ENCODE measurements at regions not wholly inside any gene's neighbourhood (a gene's known extent, or its start where the extent isn't known, plus 50 kb on each side); places are given as distances from the start of the nearest gene placed in this dataset.

- H3K9me3 ChIP-seq (ENCODE audit: low read length): no peaks in the 10 kb centered on the region
- H4K20me1 ChIP-seq (ENCODE audit: insufficient read depth, low read length): no peaks in the 10 kb centered on the region
- FAIRE-seq (no peak), DNase-seq (ENCODE audit: low spot score) (no peak), ATAC-seq (no peak)
- no peak overlapping the region for H2AFZ ChIP-seq (ENCODE audit: low read length)
- no peak overlapping the region for H3K9ac ChIP-seq (ENCODE audit: insufficient read depth, low read depth, low read length)
- ChIA-PET POLR2A (no interaction called here), CTCF (ENCODE audit: low intra/inter-chr PET ratio, low total read pairs) (no interaction called here)
- no peaks in the 10 kb centered on the region for H3K36me3 ChIP-seq (replicated peaks in 1 of 2; ENCODE audit: control insufficient read depth in 1 of 2, insufficient read depth in 2 of 2, low read length in 2 of 2)
- no peaks in the 10 kb centered on the region for H3K79me2 ChIP-seq (ENCODE audit: insufficient read depth, low read length)
- WGBS (ENCODE audit: low lambda C conversion rate): 67% methylated on average over 2 of the region's 2 CpGs
- no peaks in the 10 kb centered on the region for H3K27me3 ChIP-seq (ENCODE audit: control insufficient read depth in 1 of 2, insufficient read depth in 2 of 2, low read length in 2 of 2)
- TF ChIP-seq ZNF562 (CRISPR knock-in tag; IDR thresholded peaks at IDR 0.05; ENCODE audit: borderline replicate concordance) (no peak), ZBTB1 (CRISPR knock-in tag; IDR thresholded peaks at IDR 0.05; ENCODE audit: borderline replicate concordance) (no peak), NR2C2 (CRISPR knock-in tag; IDR thresholded peaks at IDR 0.05; ENCODE audit: borderline replicate concordance) (no peak)
- in situ Hi-C loops (cut with HindIII; ENCODE audit: extremely low pct_ligation_motif_present, low pct_unique_long_range_greater_than_20kb): no loop called here
- H3K4me2 ChIP-seq (ENCODE audit: low read depth, low read length): no peak overlapping the region
- no peak overlapping the region for H3K27ac ChIP-seq (ENCODE audit: extremely low read length, insufficient read depth, low read length)
- no peak overlapping the region for H3K4me3 ChIP-seq (replicated peaks in 1 of 3; ENCODE audit: insufficient read depth in 1 of 3, low read depth in 2 of 3, low read length in 3 of 3)
- BruUV-seq (replicated peaks): no TSS peak
- H3K4me1 ChIP-seq (ENCODE audit: insufficient read depth, low read length): no peaks in the 10 kb centered on the region
- intact Hi-C loops (cut with micrococcal nuclease; ENCODE audit: unreplicated experiment): no loop called here
These were observed 86.4 kb upstream of the THBS1 start for GRCh38 chr15:39494462-39494861.

GRCh38 chr15:39495871-39496840 is 84.7 kb upstream of the THBS1 start:
- Histone ChIP-seq H3K36me3 (replicated peaks in 1 of 2; ENCODE audit: control insufficient read depth in 1 of 2, insufficient read depth in 2 of 2, low read length in 2 of 2) (no peaks in the 10 kb centered on the region), H3K79me2 (ENCODE audit: insufficient read depth, low read length) (no peaks in the 10 kb centered on the region), H4K20me1 (ENCODE audit: insufficient read depth, low read length) (no peaks in the 10 kb centered on the region), H2AFZ (ENCODE audit: low read length) (no peak overlapping the region), H3K9me3 (ENCODE audit: low read length) (no peaks in the 10 kb centered on the region), H3K27ac (ENCODE audit: extremely low read length, insufficient read depth, low read length) (no peak overlapping the region), H3K4me3 (replicated peaks in 1 of 3; ENCODE audit: insufficient read depth in 1 of 3, low read depth in 2 of 3, low read length in 3 of 3) (no peak overlapping the region), H3K27me3 (ENCODE audit: control insufficient read depth in 1 of 2, insufficient read depth in 2 of 2, low read length in 2 of 2) (peaks cover 0 to 9% of the 10 kb centered on the region in 2 experiments; a peak in 2 of 5 replicates), H3K4me2 (ENCODE audit: low read depth, low read length) (no peak overlapping the region), H3K4me1 (ENCODE audit: insufficient read depth, low read length) (no peaks in the 10 kb centered on the region), H3K9ac (ENCODE audit: insufficient read depth, low read depth, low read length) (no peak overlapping the region)
- no TSS peak for BruUV-seq (replicated peaks)
- no peak for ATAC-seq
- WGBS (ENCODE audit: low lambda C conversion rate): 22% methylated on average over 6 of the region's 8 CpGs
- intact Hi-C loops (cut with micrococcal nuclease; ENCODE audit: unreplicated experiment) (loop anchor here (1.0 kb wide), 1 partner anchor 50 kb away; no protein-coding TSS in a partner anchor), in situ Hi-C loops (cut with HindIII; ENCODE audit: extremely low pct_ligation_motif_present, low pct_unique_long_range_greater_than_20kb) (no loop called here)
- ChIA-PET CTCF (ENCODE audit: low intra/inter-chr PET ratio, low total read pairs) (no interaction called here), POLR2A (no interaction called here)
- no peak for DNase-seq (ENCODE audit: low spot score)
- FAIRE-seq: no peak
- TF ChIP-seq MED13 (CRISPR knock-in tag; IDR thresholded peaks at IDR 0.05) (no peak), IRF2 (CRISPR knock-in tag; IDR thresholded peaks at IDR 0.05) (no peak), MTF2 (CRISPR knock-in tag; IDR thresholded peaks at IDR 0.05; ENCODE audit: borderline replicate concordance) (no peak), ETV5 (CRISPR knock-in tag; IDR thresholded peaks at IDR 0.05; ENCODE audit: borderline replicate concordance) (no peak), ZNF772 (CRISPR knock-in tag; IDR thresholded peaks at IDR 0.05) (no peak), ISL2 (CRISPR knock-in tag; IDR thresholded peaks at IDR 0.05) (no peak), ZZZ3 (CRISPR knock-in tag; IDR thresholded peaks at IDR 0.05; ENCODE audit: borderline replicate concordance) (no peak), BCL3 (CRISPR knock-in tag; IDR thresholded peaks at IDR 0.05) (no peak), ZNF205 (CRISPR knock-in tag; IDR thresholded peaks at IDR 0.05) (no peak), HMGA1 (CRISPR knock-in tag; conservative IDR thresholded peaks at IDR 0.05) (no peak), ZBTB3 (CRISPR knock-in tag; IDR thresholded peaks at IDR 0.05; ENCODE audit: borderline replicate concordance, low read depth) (no peak), ZNF670 (CRISPR knock-in tag; IDR thresholded peaks at IDR 0.05; ENCODE audit: borderline replicate concordance) (no peak), JUNB (CRISPR knock-in tag; IDR thresholded peaks at IDR 0.05; ENCODE audit: borderline replicate concordance) (no peak), ZNF747 (CRISPR knock-in tag; IDR thresholded peaks at IDR 0.05; ENCODE audit: borderline replicate concordance) (no peak)
